ENCODE measurements at regions not wholly inside any gene's neighbourhood (a gene's known extent, or its start where the extent isn't known, plus 50 kb on each side); places are given as distances from the start of the nearest gene placed in this dataset.

- TF ChIP-seq POLR2AphosphoS5 (IDR thresholded peaks at IDR 0.05) (no peak), POLR2A (IDR thresholded peaks at IDR 0.05; ENCODE audit: low read depth) (no peak), EP300 (IDR thresholded peaks at IDR 0.05) (no peak)
- TF ChIP-seq, protein P1, sequence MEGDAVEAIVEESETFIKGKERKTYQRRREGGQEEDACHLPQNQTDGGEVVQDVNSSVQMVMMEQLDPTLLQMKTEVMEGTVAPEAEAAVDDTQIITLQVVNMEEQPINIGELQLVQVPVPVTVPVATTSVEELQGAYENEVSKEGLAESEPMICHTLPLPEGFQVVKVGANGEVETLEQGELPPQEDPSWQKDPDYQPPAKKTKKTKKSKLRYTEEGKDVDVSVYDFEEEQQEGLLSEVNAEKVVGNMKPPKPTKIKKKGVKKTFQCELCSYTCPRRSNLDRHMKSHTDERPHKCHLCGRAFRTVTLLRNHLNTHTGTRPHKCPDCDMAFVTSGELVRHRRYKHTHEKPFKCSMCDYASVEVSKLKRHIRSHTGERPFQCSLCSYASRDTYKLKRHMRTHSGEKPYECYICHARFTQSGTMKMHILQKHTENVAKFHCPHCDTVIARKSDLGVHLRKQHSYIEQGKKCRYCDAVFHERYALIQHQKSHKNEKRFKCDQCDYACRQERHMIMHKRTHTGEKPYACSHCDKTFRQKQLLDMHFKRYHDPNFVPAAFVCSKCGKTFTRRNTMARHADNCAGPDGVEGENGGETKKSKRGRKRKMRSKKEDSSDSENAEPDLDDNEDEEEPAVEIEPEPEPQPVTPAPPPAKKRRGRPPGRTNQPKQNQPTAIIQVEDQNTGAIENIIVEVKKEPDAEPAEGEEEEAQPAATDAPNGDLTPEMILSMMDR (IDR thresholded peaks at IDR 0.05) = no peak
- intact Hi-C loops (cut with DNase I) = loop anchor here (1.0 to 10.0 kb wide), 5 partner anchors 72 to 853 kb away; no protein-coding TSS in a partner anchor
- Histone ChIP-seq H3K4me3 (peak overlapping the region; percentile 53 to 60 (median 54)), H3K27ac (replicated peaks in 1 of 4) (peak overlapping the region; percentile 81 to 97 (median 84)), H3K4me1 (peaks cover 5 to 47% (median 39%) of the 10 kb centered on the region in 4 donors), H3K27me3 (no peaks in the 10 kb centered on the region), H3K9me3 (no peaks in the 10 kb centered on the region), H3K36me3 (no peaks in the 10 kb centered on the region)
- peak; percentile 70 for DNase-seq (ENCODE audit: extremely low spot score)
- WGBS = 13% methylated on average over 9 of the region's 9 CpGs
Measured at GRCh38 chr11:10934293-10934860, 76.5 kb upstream of the ZBED5 start.

- Histone ChIP-seq H3K9me3 (no peaks in the 10 kb centered on the region), H3K27ac (replicated peaks in 1 of 4) (peak overlapping the region; percentile 81 to 97 (median 84)), H3K27me3 (no peaks in the 10 kb centered on the region), H3K36me3 (no peaks in the 10 kb centered on the region), H3K4me1 (peaks cover 5 to 41% (median 32%) of the 10 kb centered on the region in 4 donors), H3K4me3 (peak overlapping the region; percentile 53 to 60 (median 54))
- no peak for TF ChIP-seq POLR2A (IDR thresholded peaks at IDR 0.05; ENCODE audit: low read depth)
- TF ChIP-seq POLR2AphosphoS5 (IDR thresholded peaks at IDR 0.05) = peak; percentile 58 to 77
- TF ChIP-seq EP300 (IDR thresholded peaks at IDR 0.05) = no peak
- TF ChIP-seq, protein P1 (IDR thresholded peaks at IDR 0.05) = peak in 2 of 3 experiments; percentile 97 to 99
- intact Hi-C loops (cut with DNase I) = loop anchor here (1.0 to 10.0 kb wide), 5 partner anchors 71 to 854 kb away; no protein-coding TSS in a partner anchor
- peak; percentile 97 for DNase-seq (ENCODE audit: extremely low spot score)
- WGBS = 5% methylated on average over 20 of the region's 20 CpGs
Measured at GRCh38 chr11:10933455-10934292, 75.8 kb upstream of the ZBED5 start.

DNA sequence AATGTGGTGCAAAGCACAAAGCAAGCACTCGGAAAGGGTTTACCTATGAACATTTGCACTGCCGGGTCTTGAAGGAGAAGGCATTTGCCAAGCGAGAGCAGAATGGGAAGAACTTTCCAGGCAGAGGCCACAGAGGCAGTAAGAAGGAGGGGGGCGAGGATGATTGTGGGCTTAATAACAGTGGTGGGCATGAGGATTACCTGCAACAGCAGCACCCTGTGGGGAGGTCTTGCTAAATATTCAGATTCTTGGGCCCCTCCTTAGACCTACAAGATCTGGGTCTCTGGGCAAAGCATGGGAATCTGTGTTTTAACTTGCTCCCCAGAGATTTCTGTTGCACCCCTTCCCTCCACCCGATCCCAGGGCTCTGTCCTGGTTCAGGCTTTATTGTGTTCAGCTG, 75.1 kb upstream of the ZBED5 start:
- Histone ChIP-seq H3K27me3 (no peaks in the 10 kb centered on the region), H3K9me3 (no peaks in the 10 kb centered on the region), H3K27ac (replicated peaks in 1 of 4) (peak overlapping the region in 3 of 4 donors; percentile 81 to 97 (median 86)), H3K36me3 (no peaks in the 10 kb centered on the region), H3K4me1 (peaks cover 5 to 44% (median 32%) of the 10 kb centered on the region in 4 donors), H3K4me3 (no peak overlapping the region)
- peak; percentile 70 for DNase-seq (ENCODE audit: extremely low spot score)
- intact Hi-C loops (cut with DNase I) = loop anchor here (5.0 to 10.0 kb wide), 4 partner anchors 71 to 854 kb away; no protein-coding TSS in a partner anchor
- WGBS = 77% methylated on average over 5 of the region's 5 CpGs
- TF ChIP-seq EP300 (IDR thresholded peaks at IDR 0.05) (no peak), POLR2AphosphoS5 (IDR thresholded peaks at IDR 0.05) (no peak), POLR2A (IDR thresholded peaks at IDR 0.05; ENCODE audit: low read depth) (no peak)
- TF ChIP-seq, protein P1 (IDR thresholded peaks at IDR 0.05) = no peak

GRCh38 chr11:10931761-10932670, 74.2 kb upstream of the ZBED5 start:
- no peak for TF ChIP-seq POLR2AphosphoS5 (IDR thresholded peaks at IDR 0.05)
- TF ChIP-seq, protein P1 (IDR thresholded peaks at IDR 0.05) = no peak
- TF ChIP-seq EP300 (IDR thresholded peaks at IDR 0.05) = no peak
- no peak for TF ChIP-seq POLR2A (IDR thresholded peaks at IDR 0.05; ENCODE audit: low read depth)
- intact Hi-C loops (cut with DNase I) = loop anchor here (2.0 to 10.0 kb wide), 5 partner anchors 70 to 855 kb away; partner anchors contain the start of gene EIF4G2
- 27% methylated on average over 14 of the region's 14 CpGs for WGBS

More at GRCh38 chr11:10931761-10932670, 74.2 kb upstream of the ZBED5 start:
- DNase-seq (ENCODE audit: extremely low spot score) = no peak
- Histone ChIP-seq H3K4me1 (peaks cover 5 to 51% (median 37%) of the 10 kb centered on the region in 4 donors), H3K36me3 (no peaks in the 10 kb centered on the region), H3K4me3 (peak overlapping the region; percentile 59 to 80 (median 72)), H3K27ac (replicated peaks in 1 of 4) (peak overlapping the region; percentile 92 to 98 (median 97)), H3K9me3 (no peaks in the 10 kb centered on the region), H3K27me3 (no peaks in the 10 kb centered on the region)

All from esophagus muscularis mucosa (tissue), 4 donors.